GM18505 (cell line): ENCODE measurements at regions not wholly inside any gene's neighbourhood (a gene's known extent, or its start where the extent isn't known, plus 50 kb on each side); places are given as distances from the start of the nearest gene placed in this dataset.

Experiments
- ATAC-seq: cut with Tn5 transposase; IDR thresholded peaks from one replicate; pipeline ENCODE4 v1.9.1; 2021; ENCODE audit not compliant: unreplicated experiment
- POLR2A ChIP-seq: IDR thresholded peaks from 4 replicates; pipeline ENCODE4 v1.6.1; 2011; ENCODE audit warnings: borderline replicate concordance; ENCODE audit not compliant: insufficient read depth, insufficient read length; ENCODE audit errors: extremely low read depth

GRCh38 chr12:82047446-82047845 is 288.3 kb upstream of the PPFIA2 start:
- no peak for TF ChIP-seq POLR2A
- ATAC-seq, result no peak

- ATAC-seq, result peak; percentile 82
- TF ChIP-seq POLR2A, result no peak
These were observed 282.0 kb upstream of the PPFIA2 start for GRCh38 chr12:82040987-82041743.

GRCh38 chr12:82034769-82035168 is 275.6 kb upstream of the PPFIA2 start:
- TF ChIP-seq POLR2A, result no peak
- ATAC-seq, result no peak

- ATAC-seq, result no peak
- TF ChIP-seq POLR2A, result no peak
These were observed 270.8 kb upstream of the PPFIA2 start for GRCh38 chr12:82029936-82030335.

GRCh38 chr12:82028772-82029171 is 269.6 kb upstream of the PPFIA2 start:
- TF ChIP-seq POLR2A, result no peak
- ATAC-seq, result no peak

- no peak for TF ChIP-seq POLR2A
- ATAC-seq, result no peak
These were observed 268.5 kb upstream of the PPFIA2 start for GRCh38 chr12:82027612-82028011.

GRCh38 chr12:82025462-82025861 is 266.3 kb upstream of the PPFIA2 start:
- ATAC-seq, result no peak
- no peak for TF ChIP-seq POLR2A

GRCh38 chr12:82019533-82019932 is 260.4 kb upstream of the PPFIA2 start:
- no peak for ATAC-seq
- no peak for TF ChIP-seq POLR2A

GRCh38 chr12:82015623-82016347 is 256.6 kb upstream of the PPFIA2 start:
- TF ChIP-seq POLR2A, result no peak
- ATAC-seq, result peak; percentile 76

GRCh38 chr12:82012176-82012575 is 253.0 kb upstream of the PPFIA2 start:
- no peak for ATAC-seq
- TF ChIP-seq POLR2A, result no peak

- no peak for ATAC-seq
- TF ChIP-seq POLR2A, result no peak
These were observed 250.4 kb upstream of the PPFIA2 start for GRCh38 chr12:82009524-82009923.

- TF ChIP-seq POLR2A, result no peak
- ATAC-seq, result no peak
These were observed 249.1 kb upstream of the PPFIA2 start for GRCh38 chr12:82008251-82008650.

- no peak for ATAC-seq
- no peak for TF ChIP-seq POLR2A
These were observed 239.7 kb upstream of the PPFIA2 start for GRCh38 chr12:81998761-81999378.

GRCh38 chr12:81992461-81992860 is 233.3 kb upstream of the PPFIA2 start:
- no peak for TF ChIP-seq POLR2A
- no peak for ATAC-seq
